ENCODE measurements at regions not wholly inside any gene's neighbourhood (a gene's known extent, or its start where the extent isn't known, plus 50 kb on each side); places are given as distances from the start of the nearest gene placed in this dataset.

DNA sequence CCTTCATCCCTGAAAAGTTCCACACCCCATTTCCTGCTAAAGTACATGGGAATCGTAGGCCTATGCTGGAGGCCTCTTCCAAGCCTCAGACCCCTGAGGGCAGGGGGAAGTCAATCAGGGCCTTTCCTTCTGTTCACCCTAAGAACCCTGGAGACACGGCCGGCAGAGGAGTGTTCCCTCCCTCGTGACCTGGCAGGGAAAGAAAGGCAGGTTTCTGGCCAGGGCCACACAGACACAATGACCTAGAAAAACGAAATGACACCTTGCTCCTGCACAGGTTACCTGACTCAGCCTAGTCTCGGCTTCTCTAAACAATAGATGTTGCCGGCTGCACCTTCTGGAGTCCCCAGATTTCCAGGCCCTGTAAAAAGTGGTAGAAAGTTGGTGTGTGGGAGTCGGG is 60.6 kb upstream of the CADM1 start:
- H3K9me3 ChIP-seq (ENCODE audit: control insufficient read depth in 2 of 3, insufficient read depth in 1 of 3, low read length in 3 of 3) = no peaks in the 10 kb centered on the region
- intact Hi-C loops (cut with DNase I) = no loop called here
- TF ChIP-seq, protein P1, sequence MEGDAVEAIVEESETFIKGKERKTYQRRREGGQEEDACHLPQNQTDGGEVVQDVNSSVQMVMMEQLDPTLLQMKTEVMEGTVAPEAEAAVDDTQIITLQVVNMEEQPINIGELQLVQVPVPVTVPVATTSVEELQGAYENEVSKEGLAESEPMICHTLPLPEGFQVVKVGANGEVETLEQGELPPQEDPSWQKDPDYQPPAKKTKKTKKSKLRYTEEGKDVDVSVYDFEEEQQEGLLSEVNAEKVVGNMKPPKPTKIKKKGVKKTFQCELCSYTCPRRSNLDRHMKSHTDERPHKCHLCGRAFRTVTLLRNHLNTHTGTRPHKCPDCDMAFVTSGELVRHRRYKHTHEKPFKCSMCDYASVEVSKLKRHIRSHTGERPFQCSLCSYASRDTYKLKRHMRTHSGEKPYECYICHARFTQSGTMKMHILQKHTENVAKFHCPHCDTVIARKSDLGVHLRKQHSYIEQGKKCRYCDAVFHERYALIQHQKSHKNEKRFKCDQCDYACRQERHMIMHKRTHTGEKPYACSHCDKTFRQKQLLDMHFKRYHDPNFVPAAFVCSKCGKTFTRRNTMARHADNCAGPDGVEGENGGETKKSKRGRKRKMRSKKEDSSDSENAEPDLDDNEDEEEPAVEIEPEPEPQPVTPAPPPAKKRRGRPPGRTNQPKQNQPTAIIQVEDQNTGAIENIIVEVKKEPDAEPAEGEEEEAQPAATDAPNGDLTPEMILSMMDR (IDR thresholded peaks at IDR 0.05; ENCODE audit: borderline replicate concordance, extremely low read depth, insufficient read depth) = no peak
- DNase-seq = no peak
- no peak overlapping the region for H3K9ac ChIP-seq (ENCODE audit: low read length in 3 of 3)
- no peaks in the 10 kb centered on the region for H3K4me1 ChIP-seq (ENCODE audit: control insufficient read depth in 2 of 3, insufficient read depth in 2 of 3, low read depth in 1 of 3, low read length in 3 of 3)
- no peaks in the 10 kb centered on the region for H3K27me3 ChIP-seq (ENCODE audit: control insufficient read depth, insufficient read depth, low read length)
- FAIRE-seq = no peak
- H3K36me3 ChIP-seq (ENCODE audit: control insufficient read depth in 2 of 3, insufficient read depth in 3 of 3, low read length in 3 of 3) = no peaks in the 10 kb centered on the region
- no peak overlapping the region for H3K4me3 ChIP-seq (ENCODE audit: low read length in 3 of 3)
- no peak overlapping the region for H3K27ac ChIP-seq (ENCODE audit: low read depth in 2 of 2, low read length in 2 of 2)

DNA sequence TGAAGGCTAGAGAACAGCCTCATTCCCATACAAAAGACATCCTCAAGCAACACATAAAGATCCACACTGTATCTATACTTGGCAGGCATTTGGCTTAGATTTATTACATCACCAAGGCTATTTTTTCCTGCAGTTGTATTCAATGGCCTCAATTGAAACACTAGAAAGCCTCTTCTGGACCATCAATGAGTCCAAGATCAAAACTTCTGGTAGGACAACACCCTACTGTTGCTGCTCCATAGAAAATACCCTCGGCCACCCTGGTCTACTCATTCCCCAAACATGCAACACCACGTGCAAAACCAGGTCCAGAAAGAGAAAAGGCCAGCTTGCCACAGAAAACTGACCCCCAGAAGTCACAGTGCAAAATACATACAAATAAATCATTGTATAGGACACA is 56.9 kb upstream of the CADM1 start:
- no peaks in the 10 kb centered on the region for H3K36me3 ChIP-seq (ENCODE audit: control insufficient read depth in 2 of 3, insufficient read depth in 3 of 3, low read length in 3 of 3)
- no peaks in the 10 kb centered on the region for H3K4me1 ChIP-seq (ENCODE audit: control insufficient read depth in 2 of 3, insufficient read depth in 2 of 3, low read depth in 1 of 3, low read length in 3 of 3)
- DNase-seq = peak in 1 of 5 donors; percentile 0
- TF ChIP-seq, protein P1 (IDR thresholded peaks at IDR 0.05; ENCODE audit: borderline replicate concordance, extremely low read depth, insufficient read depth) = no peak
- H3K27me3 ChIP-seq (ENCODE audit: control insufficient read depth, insufficient read depth, low read length) = no peaks in the 10 kb centered on the region
- intact Hi-C loops (cut with DNase I) = no loop called here
- no peaks in the 10 kb centered on the region for H3K9me3 ChIP-seq (ENCODE audit: control insufficient read depth in 2 of 3, insufficient read depth in 1 of 3, low read length in 3 of 3)
- FAIRE-seq = no peak
- no peak overlapping the region for H3K27ac ChIP-seq (ENCODE audit: low read depth in 2 of 2, low read length in 2 of 2)
- H3K4me3 ChIP-seq (ENCODE audit: low read length in 3 of 3) = no peak overlapping the region
- H3K9ac ChIP-seq (ENCODE audit: low read length in 3 of 3) = no peak overlapping the region

DNA sequence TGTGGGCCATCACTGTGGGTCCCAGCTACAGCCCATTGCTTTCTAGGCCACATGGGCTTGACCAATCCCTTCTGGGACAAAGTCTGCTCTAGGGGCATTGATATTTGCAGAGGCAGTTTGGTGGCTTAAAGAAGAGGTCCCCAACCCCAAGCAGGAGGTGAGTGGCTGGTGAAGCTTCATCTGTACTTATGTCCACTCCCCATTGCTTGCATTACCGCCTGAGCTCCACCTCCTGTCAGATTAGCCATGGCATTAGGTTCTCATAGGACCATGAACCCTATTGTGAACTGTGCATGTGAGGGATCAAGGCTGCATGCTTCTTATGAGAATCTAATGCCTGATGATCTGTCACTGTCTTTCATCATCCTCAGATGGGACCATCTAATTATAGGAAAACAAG is 54.4 kb upstream of the CADM1 start:
- no peaks in the 10 kb centered on the region for H3K4me1 ChIP-seq (ENCODE audit: control insufficient read depth in 2 of 3, insufficient read depth in 2 of 3, low read depth in 1 of 3, low read length in 3 of 3)
- DNase-seq (no peak), FAIRE-seq (no peak)
- no peaks in the 10 kb centered on the region for H3K9me3 ChIP-seq (ENCODE audit: control insufficient read depth in 2 of 3, insufficient read depth in 1 of 3, low read length in 3 of 3)
- intact Hi-C loops (cut with DNase I) = no loop called here
- H3K4me3 ChIP-seq (ENCODE audit: low read length in 3 of 3) = no peak overlapping the region
- no peaks in the 10 kb centered on the region for H3K36me3 ChIP-seq (ENCODE audit: control insufficient read depth in 2 of 3, insufficient read depth in 3 of 3, low read length in 3 of 3)
- no peaks in the 10 kb centered on the region for H3K27me3 ChIP-seq (ENCODE audit: control insufficient read depth, insufficient read depth, low read length)
- H3K27ac ChIP-seq (ENCODE audit: low read depth in 2 of 2, low read length in 2 of 2) = no peak overlapping the region
- TF ChIP-seq, protein P1 (IDR thresholded peaks at IDR 0.05; ENCODE audit: borderline replicate concordance, extremely low read depth, insufficient read depth) = no peak
- no peak overlapping the region for H3K9ac ChIP-seq (ENCODE audit: low read length in 3 of 3)

DNA sequence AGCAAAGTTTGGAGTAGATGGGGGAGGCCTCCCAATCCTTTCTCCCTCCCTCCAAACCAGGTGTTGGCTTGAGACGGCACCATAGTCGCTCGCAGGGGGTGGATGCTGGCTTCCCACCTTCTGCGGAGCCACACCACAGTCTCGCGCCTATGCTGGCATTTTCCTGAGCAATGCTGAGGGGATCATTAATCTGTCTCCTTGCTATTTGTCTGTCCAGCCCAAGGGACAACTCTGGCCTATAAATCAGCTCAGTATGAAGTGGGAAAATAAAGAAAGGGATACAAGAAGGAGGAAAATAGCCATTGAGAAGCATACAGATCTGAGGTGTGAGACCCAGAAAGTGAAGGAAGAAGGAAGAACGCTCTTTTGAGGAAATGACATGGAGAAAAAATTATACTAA is 53.5 kb upstream of the CADM1 start:
- intact Hi-C loops (cut with DNase I) = no loop called here

More for the DNA sequence above, 53.5 kb upstream of the CADM1 start:
- no peak overlapping the region for H3K9ac ChIP-seq (ENCODE audit: low read length in 3 of 3)
- FAIRE-seq (no peak), DNase-seq (peak in 4 of 5 donors; percentile 5 to 64 (median 48))
- no peak overlapping the region for H3K27ac ChIP-seq (ENCODE audit: low read depth in 2 of 2, low read length in 2 of 2)
- H3K36me3 ChIP-seq (ENCODE audit: control insufficient read depth in 2 of 3, insufficient read depth in 3 of 3, low read length in 3 of 3) = no peaks in the 10 kb centered on the region
- no peaks in the 10 kb centered on the region for H3K9me3 ChIP-seq (ENCODE audit: control insufficient read depth in 2 of 3, insufficient read depth in 1 of 3, low read length in 3 of 3)
- H3K4me3 ChIP-seq (ENCODE audit: low read length in 3 of 3) = no peak overlapping the region
- H3K4me1 ChIP-seq (ENCODE audit: control insufficient read depth in 2 of 3, insufficient read depth in 2 of 3, low read depth in 1 of 3, low read length in 3 of 3) = no peaks in the 10 kb centered on the region
- no peaks in the 10 kb centered on the region for H3K27me3 ChIP-seq (ENCODE audit: control insufficient read depth, insufficient read depth, low read length)
- TF ChIP-seq, protein P1 (IDR thresholded peaks at IDR 0.05; ENCODE audit: borderline replicate concordance, extremely low read depth, insufficient read depth) = no peak
